ENCODE measurements at regions not wholly inside any gene's neighbourhood (a gene's known extent, or its start where the extent isn't known, plus 50 kb on each side); places are given as distances from the start of the nearest gene placed in this dataset.

GRCh38 chr9:19650312-19650711 lies 138.5 kb downstream of the SLC24A2 start:
- Histone ChIP-seq H3K27me3 (no peaks in the 10 kb centered on the region), H3K9me3 (no peaks in the 10 kb centered on the region), H3K4me1 (no peaks in the 10 kb centered on the region), H3K4me3 (no peak overlapping the region), H3K36me3 (no peaks in the 10 kb centered on the region), H3K27ac (no peak overlapping the region)
- WGBS, 2 donors (ENCODE audit: low coverage in 1 of 2): 63 to 83% methylated on average over 2 of the region's 2 CpGs
- TF ChIP-seq POLR2AphosphoS5 (IDR thresholded peaks at IDR 0.05): no peak
- no peak for TF ChIP-seq CTCF (IDR thresholded peaks at IDR 0.05)
- TF ChIP-seq EP300 (IDR thresholded peaks at IDR 0.05): no peak
- TF ChIP-seq POLR2A (IDR thresholded peaks at IDR 0.05): no peak
- no peak for ATAC-seq

GRCh38 chr9:19649336-19650041 lies 139.3 kb downstream of the SLC24A2 start:
- no peak for ATAC-seq
- Histone ChIP-seq H3K36me3 (no peaks in the 10 kb centered on the region), H3K9me3 (no peaks in the 10 kb centered on the region), H3K4me1 (no peaks in the 10 kb centered on the region), H3K27me3 (no peaks in the 10 kb centered on the region), H3K4me3 (no peak overlapping the region), H3K27ac (no peak overlapping the region)
- WGBS, 2 donors (ENCODE audit: low coverage in 1 of 2): 54 to 59% methylated on average over 2 to 4 of the region's 4 CpGs
- TF ChIP-seq POLR2A (IDR thresholded peaks at IDR 0.05) (no peak), CTCF (IDR thresholded peaks at IDR 0.05) (no peak)

GRCh38 chr9:19648672-19649071 lies 140.2 kb downstream of the SLC24A2 start:
- H3K4me3 ChIP-seq: no peak overlapping the region
- H3K27me3 ChIP-seq: no peaks in the 10 kb centered on the region
- 27 to 48% methylated on average over 2 of the region's 2 CpGs for WGBS, 2 donors (ENCODE audit: low coverage in 1 of 2)
- H3K9me3 ChIP-seq: no peaks in the 10 kb centered on the region
- no peaks in the 10 kb centered on the region for H3K4me1 ChIP-seq
- no peak overlapping the region for H3K27ac ChIP-seq
- H3K36me3 ChIP-seq: no peaks in the 10 kb centered on the region
- TF ChIP-seq EP300 (IDR thresholded peaks at IDR 0.05) (no peak), CTCF (IDR thresholded peaks at IDR 0.05) (no peak), POLR2AphosphoS5 (IDR thresholded peaks at IDR 0.05) (no peak), POLR2A (IDR thresholded peaks at IDR 0.05) (no peak)
- ATAC-seq: no peak

GRCh38 chr9:19643875-19644274 lies 145.0 kb downstream of the SLC24A2 start:
- ATAC-seq: no peak
- no peak for TF ChIP-seq POLR2AphosphoS5 (IDR thresholded peaks at IDR 0.05)
- no peak for TF ChIP-seq EP300 (IDR thresholded peaks at IDR 0.05)
- no peak for TF ChIP-seq POLR2A (IDR thresholded peaks at IDR 0.05)
- no peaks in the 10 kb centered on the region for H3K4me1 ChIP-seq
- H3K4me3 ChIP-seq: no peak overlapping the region
- H3K9me3 ChIP-seq: no peaks in the 10 kb centered on the region
- no peaks in the 10 kb centered on the region for H3K36me3 ChIP-seq
- H3K27ac ChIP-seq: no peak overlapping the region
- H3K27me3 ChIP-seq: no peaks in the 10 kb centered on the region

- no peak overlapping the region for H3K27ac ChIP-seq
- ATAC-seq: no peak
- no peaks in the 10 kb centered on the region for H3K9me3 ChIP-seq
- H3K4me1 ChIP-seq: no peaks in the 10 kb centered on the region
- no peaks in the 10 kb centered on the region for H3K27me3 ChIP-seq
- no peaks in the 10 kb centered on the region for H3K36me3 ChIP-seq
- 78% methylated on average over 2 of the region's 2 CpGs; no CpG with 5 or more reads in 1 of the 2 donors for WGBS, 2 donors (ENCODE audit: low coverage in 1 of 2)
- H3K4me3 ChIP-seq: no peak overlapping the region
- TF ChIP-seq EP300 (IDR thresholded peaks at IDR 0.05) (no peak), POLR2AphosphoS5 (IDR thresholded peaks at IDR 0.05) (no peak), POLR2A (IDR thresholded peaks at IDR 0.05) (no peak)
These were observed 146.6 kb downstream of the SLC24A2 start for GRCh38 chr9:19642256-19642655.

GRCh38 chr9:19641046-19641445 lies 147.8 kb downstream of the SLC24A2 start:
- Histone ChIP-seq H3K36me3 (no peaks in the 10 kb centered on the region), H3K9me3 (no peaks in the 10 kb centered on the region), H3K4me1 (no peaks in the 10 kb centered on the region), H3K27ac (no peak overlapping the region), H3K4me3 (no peak overlapping the region), H3K27me3 (no peaks in the 10 kb centered on the region)
- TF ChIP-seq EP300 (IDR thresholded peaks at IDR 0.05): no peak
- TF ChIP-seq POLR2AphosphoS5 (IDR thresholded peaks at IDR 0.05): no peak
- no peak for TF ChIP-seq CTCF (IDR thresholded peaks at IDR 0.05)
- TF ChIP-seq POLR2A (IDR thresholded peaks at IDR 0.05): no peak
- 70 to 72% methylated on average over 2 of the region's 2 CpGs for WGBS, 2 donors (ENCODE audit: low coverage in 1 of 2)
- no peak for ATAC-seq

All from gastroesophageal sphincter (tissue), 4 donors.